ENCODE measurements at regions not wholly inside any gene's neighbourhood (a gene's known extent, or its start where the extent isn't known, plus 50 kb on each side); places are given as distances from the start of the nearest gene placed in this dataset.

DNA sequence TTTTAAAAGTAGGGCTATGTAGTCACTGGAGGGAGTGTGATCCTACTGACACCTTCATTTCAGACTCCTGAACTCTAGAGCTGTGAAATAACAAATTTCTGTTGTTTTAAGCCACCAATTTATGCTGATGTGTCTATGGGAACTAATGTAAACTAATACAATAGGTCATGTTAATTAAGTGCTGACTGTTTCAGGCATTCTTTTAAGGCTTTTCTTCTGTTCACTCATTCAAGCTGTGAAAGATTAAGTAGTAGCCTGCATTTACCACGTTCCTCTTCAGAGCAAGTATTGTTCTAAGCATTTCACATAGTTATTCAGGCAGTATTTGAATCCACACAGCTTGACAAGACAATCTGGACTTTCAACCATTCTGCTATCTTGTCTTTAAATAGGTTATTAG is 1135.0 kb downstream of the SLITRK1 start:
- no peak for TF ChIP-seq EZH2 (IDR thresholded peaks at IDR 0.05; ENCODE audit: borderline replicate concordance, control insufficient read depth, low read depth, low read length)
- TF ChIP-seq HDAC2 (IDR thresholded peaks at IDR 0.05), result no peak
- TF ChIP-seq CTCF (IDR thresholded peaks at IDR 0.05 in 2 of 3, conservative IDR thresholded peaks at IDR 0.05 in 1 of 3; ENCODE audit: control insufficient read depth in 2 of 3, extremely low read depth in 1 of 3, insufficient read depth in 1 of 3, low read depth in 3 of 3, low read length in 3 of 3), result no peak
- TF ChIP-seq JUND (IDR thresholded peaks at IDR 0.05; ENCODE audit: low read depth, low read length), result no peak

All from GM12878 (cell line).